ENCODE measurements at regions not wholly inside any gene's neighbourhood (a gene's known extent, or its start where the extent isn't known, plus 50 kb on each side); places are given as distances from the start of the nearest gene placed in this dataset.

DNA sequence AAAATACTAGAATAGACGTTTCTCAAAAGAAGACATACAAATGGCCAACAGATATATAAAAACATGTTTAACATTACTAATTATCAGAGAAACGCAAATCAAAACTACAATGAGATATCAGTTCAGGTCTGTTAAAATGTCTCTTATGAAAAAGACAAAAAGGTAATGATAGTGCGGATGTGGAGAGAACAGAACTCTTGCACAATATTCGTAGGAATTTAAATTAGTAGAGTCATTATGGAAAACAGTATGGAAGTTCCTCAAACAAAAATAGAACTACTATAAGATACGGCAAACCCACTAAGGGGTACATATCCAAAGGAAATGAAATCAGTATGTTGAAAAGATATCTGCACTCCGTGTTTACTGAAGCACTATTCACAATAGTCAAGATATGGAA is 167.5 kb upstream of the CWC22 start (continued):
- TF ChIP-seq REST (IDR thresholded peaks at IDR 0.05; ENCODE audit: low read depth) (no peak), EZH2 (IDR thresholded peaks at IDR 0.05) (no peak), POLR2AphosphoS5 (IDR thresholded peaks at IDR 0.05; ENCODE audit: low read depth, low read length) (no peak), ELF1 (IDR thresholded peaks at IDR 0.05; ENCODE audit: borderline replicate concordance, low read depth) (no peak), SRF (IDR thresholded peaks at IDR 0.05; ENCODE audit: low read depth) (no peak), EZH2phosphoT487 (IDR thresholded peaks at IDR 0.05; ENCODE audit: borderline replicate concordance) (no peak), SP1 (IDR thresholded peaks at IDR 0.05; ENCODE audit: low read depth) (no peak), SIN3A (IDR thresholded peaks at IDR 0.05; ENCODE audit: low read depth) (no peak), RAD21 (IDR thresholded peaks at IDR 0.05; ENCODE audit: low read depth) (no peak), JUND (IDR thresholded peaks at IDR 0.05) (no peak)
- TF ChIP-seq, protein P1, sequence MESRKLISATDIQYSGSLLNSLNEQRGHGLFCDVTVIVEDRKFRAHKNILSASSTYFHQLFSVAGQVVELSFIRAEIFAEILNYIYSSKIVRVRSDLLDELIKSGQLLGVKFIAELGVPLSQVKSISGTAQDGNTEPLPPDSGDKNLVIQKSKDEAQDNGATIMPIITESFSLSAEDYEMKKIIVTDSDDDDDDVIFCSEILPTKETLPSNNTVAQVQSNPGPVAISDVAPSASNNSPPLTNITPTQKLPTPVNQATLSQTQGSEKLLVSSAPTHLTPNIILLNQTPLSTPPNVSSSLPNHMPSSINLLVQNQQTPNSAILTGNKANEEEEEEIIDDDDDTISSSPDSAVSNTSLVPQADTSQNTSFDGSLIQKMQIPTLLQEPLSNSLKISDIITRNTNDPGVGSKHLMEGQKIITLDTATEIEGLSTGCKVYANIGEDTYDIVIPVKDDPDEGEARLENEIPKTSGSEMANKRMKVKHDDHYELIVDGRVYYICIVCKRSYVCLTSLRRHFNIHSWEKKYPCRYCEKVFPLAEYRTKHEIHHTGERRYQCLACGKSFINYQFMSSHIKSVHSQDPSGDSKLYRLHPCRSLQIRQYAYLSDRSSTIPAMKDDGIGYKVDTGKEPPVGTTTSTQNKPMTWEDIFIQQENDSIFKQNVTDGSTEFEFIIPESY (IDR thresholded peaks at IDR 0.05; ENCODE audit: extremely low read depth, insufficient replicate concordance, low read length), result no peak
- TF ChIP-seq, protein P2, sequence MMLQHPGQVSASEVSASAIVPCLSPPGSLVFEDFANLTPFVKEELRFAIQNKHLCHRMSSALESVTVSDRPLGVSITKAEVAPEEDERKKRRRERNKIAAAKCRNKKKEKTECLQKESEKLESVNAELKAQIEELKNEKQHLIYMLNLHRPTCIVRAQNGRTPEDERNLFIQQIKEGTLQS (IDR thresholded peaks at IDR 0.05), result no peak
